Fibroblast of mammary gland (primary cell): ENCODE measurements at regions not wholly inside any gene's neighbourhood (a gene's known extent, or its start where the extent isn't known, plus 50 kb on each side); places are given as distances from the start of the nearest gene placed in this dataset.

Experiments used
- DNase-seq: peaks from one replicate; pipeline ENCODE4 v3.0.0-alpha.2; 2010; ENCODE audit warnings: low read depth
- H3K4me3 ChIP-seq: 2 replicates; pipeline ENCODE4 v1.5.1; 2011; ENCODE audit warnings: low read depth, mild to moderate bottlenecking, low read length, moderate library complexity; ENCODE audit not compliant: control insufficient read depth
- TF ChIP-seq, protein P1 (sequence below): conservative IDR thresholded peaks from 2 replicates; pipeline ENCODE4 v1.5.1; 2011; ENCODE audit warnings: low read depth, low read length, inconsistent platforms; ENCODE audit not compliant: control insufficient read depth, insufficient read depth

- DNase-seq = no peak
- TF ChIP-seq, protein P1, sequence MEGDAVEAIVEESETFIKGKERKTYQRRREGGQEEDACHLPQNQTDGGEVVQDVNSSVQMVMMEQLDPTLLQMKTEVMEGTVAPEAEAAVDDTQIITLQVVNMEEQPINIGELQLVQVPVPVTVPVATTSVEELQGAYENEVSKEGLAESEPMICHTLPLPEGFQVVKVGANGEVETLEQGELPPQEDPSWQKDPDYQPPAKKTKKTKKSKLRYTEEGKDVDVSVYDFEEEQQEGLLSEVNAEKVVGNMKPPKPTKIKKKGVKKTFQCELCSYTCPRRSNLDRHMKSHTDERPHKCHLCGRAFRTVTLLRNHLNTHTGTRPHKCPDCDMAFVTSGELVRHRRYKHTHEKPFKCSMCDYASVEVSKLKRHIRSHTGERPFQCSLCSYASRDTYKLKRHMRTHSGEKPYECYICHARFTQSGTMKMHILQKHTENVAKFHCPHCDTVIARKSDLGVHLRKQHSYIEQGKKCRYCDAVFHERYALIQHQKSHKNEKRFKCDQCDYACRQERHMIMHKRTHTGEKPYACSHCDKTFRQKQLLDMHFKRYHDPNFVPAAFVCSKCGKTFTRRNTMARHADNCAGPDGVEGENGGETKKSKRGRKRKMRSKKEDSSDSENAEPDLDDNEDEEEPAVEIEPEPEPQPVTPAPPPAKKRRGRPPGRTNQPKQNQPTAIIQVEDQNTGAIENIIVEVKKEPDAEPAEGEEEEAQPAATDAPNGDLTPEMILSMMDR = no peak
- H3K4me3 ChIP-seq = no peak overlapping the region
These were observed 386.7 kb downstream of the TECRL start for GRCh38 chr4:64022560-64022959.

DNA sequence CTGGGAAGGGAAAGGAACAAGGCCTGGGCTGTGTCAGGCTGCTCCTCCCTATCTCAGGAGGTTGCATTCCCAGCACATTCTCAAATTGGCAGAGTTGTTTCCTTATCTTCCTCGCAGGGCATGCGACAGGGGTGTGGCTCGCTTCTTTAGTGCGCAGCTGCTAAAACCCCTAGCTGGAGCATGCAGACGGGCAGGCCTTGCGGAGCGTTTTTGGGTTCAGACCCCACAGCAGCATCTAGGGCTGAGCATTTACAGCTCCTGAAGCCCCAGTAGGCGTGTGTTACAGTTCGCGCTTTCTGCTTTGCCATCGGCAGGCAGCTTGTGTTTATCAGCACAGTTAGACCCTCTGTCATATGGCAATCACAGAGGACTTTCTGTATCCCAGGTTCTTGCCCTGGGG is 392.4 kb downstream of the TECRL start:
- no peak for DNase-seq
- H3K4me3 ChIP-seq = no peak overlapping the region
- TF ChIP-seq, protein P1 = no peak

DNA sequence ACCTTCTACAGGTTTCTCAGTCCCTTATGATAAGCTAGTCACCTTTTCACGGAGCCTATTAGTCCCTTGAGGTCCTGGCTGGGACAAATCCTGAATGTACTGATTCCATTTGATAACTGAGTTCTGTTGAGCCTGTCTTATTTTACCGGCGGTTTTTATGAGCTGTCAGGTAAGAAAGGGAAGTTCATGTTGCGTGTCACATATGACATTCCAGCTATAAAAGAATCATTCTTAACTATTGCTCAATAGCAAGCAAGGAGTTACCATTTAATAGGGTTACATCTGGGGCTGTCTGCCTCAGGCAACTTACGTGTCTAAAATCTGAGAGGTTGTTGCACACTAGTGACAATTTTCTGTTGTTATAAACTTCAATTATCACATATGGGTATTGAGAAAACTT is 394.6 kb downstream of the TECRL start:
- no peak overlapping the region for H3K4me3 ChIP-seq
- DNase-seq = no peak
- TF ChIP-seq, protein P1 = no peak

DNA sequence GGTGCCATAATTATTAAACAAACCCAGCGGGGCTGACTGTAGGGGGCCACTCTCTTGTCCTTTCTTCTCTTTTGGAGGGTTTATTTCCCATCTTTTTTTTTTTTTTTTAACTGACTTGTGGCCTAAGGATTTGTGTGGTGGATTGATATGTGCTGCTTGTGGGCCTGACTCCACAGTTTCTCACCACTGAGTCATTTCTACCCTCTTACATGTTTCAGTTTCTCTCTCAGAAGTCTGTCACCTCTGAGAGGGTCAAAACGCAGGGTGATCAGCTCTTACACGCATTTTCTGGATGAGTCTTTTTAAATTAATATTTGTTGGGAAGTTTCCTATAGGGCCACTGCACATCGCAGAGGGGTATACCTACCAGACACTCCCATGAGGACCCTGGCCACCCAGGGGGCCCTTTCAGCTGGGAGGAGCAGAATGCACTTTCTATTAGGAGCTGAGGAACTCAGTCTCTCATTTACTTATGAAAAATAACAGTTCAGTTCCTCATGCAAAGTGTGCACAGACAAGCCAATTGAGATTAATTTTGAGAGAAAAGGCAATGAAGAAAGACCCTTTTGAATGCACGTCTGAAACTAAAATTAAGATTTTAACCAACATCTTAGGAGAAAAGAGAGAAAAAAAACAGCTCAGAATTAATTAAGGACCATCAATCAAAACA is 407.9 kb downstream of the TECRL start:
- H3K4me3 ChIP-seq = no peak overlapping the region
- TF ChIP-seq, protein P1 = no peak
- no peak for DNase-seq

- no peak overlapping the region for H3K4me3 ChIP-seq
- TF ChIP-seq, protein P1 = no peak
- DNase-seq = no peak
These were observed 409.0 kb downstream of the TECRL start for GRCh38 chr4:64000241-64000640.

GRCh38 chr4:63986253-63986652 is 423.0 kb downstream of the TECRL start:
- no peak for DNase-seq
- no peak overlapping the region for H3K4me3 ChIP-seq
- TF ChIP-seq, protein P1 = no peak

- TF ChIP-seq, protein P1 = no peak
- DNase-seq = no peak
These were observed 426.0 kb downstream of the TECRL start for GRCh38 chr4:63983224-63983623.

More at GRCh38 chr4:63983224-63983623, 426.0 kb downstream of the TECRL start:
- no peak overlapping the region for H3K4me3 ChIP-seq
